ENCODE measurements at regions not wholly inside any gene's neighbourhood (a gene's known extent, or its start where the extent isn't known, plus 50 kb on each side); places are given as distances from the start of the nearest gene placed in this dataset.

- Mint-ChIP-seq H3K9me3 (peaks cover 0 to 8% (median 0%) of the 10 kb centered on the region in 7 donors), H3K27me3 (ENCODE audit: low read depth in 3 of 3) (no peaks in the 10 kb centered on the region), H3K36me3 (no peaks in the 10 kb centered on the region), H3K4me3 (no peak overlapping the region), H3K27ac (no peak overlapping the region), H3K4me1 (no peaks in the 10 kb centered on the region)
- Histone ChIP-seq H2AFZ (ENCODE audit: insufficient read depth, low read depth, low read length, poor library complexity, severe bottlenecking) (no peak overlapping the region), H4K20me1 (ENCODE audit: insufficient read depth, low read length) (no peaks in the 10 kb centered on the region), H3K36me3 (replicated peaks in 1 of 2; ENCODE audit: control insufficient read depth in 1 of 2, insufficient read depth in 2 of 2, low read length in 2 of 2) (no peaks in the 10 kb centered on the region), H3K4me2 (replicated peaks; ENCODE audit: extremely low read depth, low read length, poor library complexity, severe bottlenecking) (no peak overlapping the region), H3K9me3 (replicated peaks in 1 of 2; ENCODE audit: control insufficient read depth in 1 of 2, insufficient read depth in 1 of 2, low read length in 2 of 2) (no peaks in the 10 kb centered on the region), H3K4me3 (replicated peaks in 1 of 3; ENCODE audit: low read depth in 2 of 3, low read length in 3 of 3) (no peak overlapping the region), H3K4me1 (ENCODE audit: control insufficient read depth in 1 of 2, insufficient read depth in 2 of 2, low read length in 2 of 2) (no peaks in the 10 kb centered on the region), H3K9ac (ENCODE audit: insufficient read depth, low read length, poor library complexity, severe bottlenecking) (no peak overlapping the region), H3K27ac (ENCODE audit: low read depth in 1 of 2, low read length in 2 of 2) (no peak overlapping the region), H3K79me2 (ENCODE audit: insufficient read depth, low read length) (no peaks in the 10 kb centered on the region), H3K27me3 (ENCODE audit: control insufficient read depth in 2 of 2, insufficient read depth in 2 of 2, low read length in 2 of 2) (no peaks in the 10 kb centered on the region)
- TF ChIP-seq CTCF (IDR thresholded peaks at IDR 0.05): no peak
- WGBS (ENCODE audit: insufficient coverage): 60% methylated on average over 1 of the region's 2 CpGs
- intact Hi-C loops (cut with micrococcal nuclease): no loop called here
- no peak for DNase-seq
Observed at GRCh38 chr1:80066060-80066459, 1059.5 kb upstream of the ADGRL4 start.

GRCh38 chr1:80064524-80064923 lies 1058.0 kb upstream of the ADGRL4 start:
- Mint-ChIP-seq H3K27ac (no peak overlapping the region), H3K4me3 (no peak overlapping the region), H3K27me3 (ENCODE audit: low read depth in 3 of 3) (no peaks in the 10 kb centered on the region), H3K4me1 (no peaks in the 10 kb centered on the region), H3K36me3 (no peaks in the 10 kb centered on the region), H3K9me3 (peaks cover 0 to 6% (median 0%) of the 10 kb centered on the region in 7 donors)
- TF ChIP-seq CTCF (IDR thresholded peaks at IDR 0.05): no peak
- Histone ChIP-seq H3K9me3 (replicated peaks in 1 of 2; ENCODE audit: control insufficient read depth in 1 of 2, insufficient read depth in 1 of 2, low read length in 2 of 2) (no peaks in the 10 kb centered on the region), H3K27me3 (ENCODE audit: control insufficient read depth in 2 of 2, insufficient read depth in 2 of 2, low read length in 2 of 2) (no peaks in the 10 kb centered on the region), H3K4me3 (replicated peaks in 1 of 3; ENCODE audit: low read depth in 2 of 3, low read length in 3 of 3) (no peak overlapping the region), H3K36me3 (replicated peaks in 1 of 2; ENCODE audit: control insufficient read depth in 1 of 2, insufficient read depth in 2 of 2, low read length in 2 of 2) (no peaks in the 10 kb centered on the region), H4K20me1 (ENCODE audit: insufficient read depth, low read length) (no peaks in the 10 kb centered on the region), H3K4me2 (replicated peaks; ENCODE audit: extremely low read depth, low read length, poor library complexity, severe bottlenecking) (no peak overlapping the region), H3K27ac (ENCODE audit: low read depth in 1 of 2, low read length in 2 of 2) (no peak overlapping the region), H3K9ac (ENCODE audit: insufficient read depth, low read length, poor library complexity, severe bottlenecking) (no peak overlapping the region), H2AFZ (ENCODE audit: insufficient read depth, low read depth, low read length, poor library complexity, severe bottlenecking) (no peak overlapping the region), H3K79me2 (ENCODE audit: insufficient read depth, low read length) (no peaks in the 10 kb centered on the region), H3K4me1 (ENCODE audit: control insufficient read depth in 1 of 2, insufficient read depth in 2 of 2, low read length in 2 of 2) (no peaks in the 10 kb centered on the region)
- intact Hi-C loops (cut with micrococcal nuclease): no loop called here
- WGBS (ENCODE audit: insufficient coverage): no CpG with 5 or more reads among the region's 2 CpGs
- no peak for DNase-seq
